ENCODE measurements at regions not wholly inside any gene's neighbourhood (a gene's known extent, or its start where the extent isn't known, plus 50 kb on each side); places are given as distances from the start of the nearest gene placed in this dataset.
"Not testable (repeated sequence)": the region's sequence is repeated elsewhere in the genome, so short reads cannot be mapped to it uniquely, and the experiment has no call there.

- Histone ChIP-seq H3K27me3 (no peaks in the 10 kb centered on the region), H3K4me3 (no peak overlapping the region), H3K4me1 (no peaks in the 10 kb centered on the region), H3K36me3 (no peaks in the 10 kb centered on the region), H3K27ac (no peak overlapping the region), H3K9me3 (no peaks in the 10 kb centered on the region)
- DNase-seq, result no peak
- intact Hi-C loops (cut with DNase I; ENCODE audit: low total_unique reads), result no loop called here
- TF ChIP-seq EP300 (IDR thresholded peaks at IDR 0.05) (no peak), CTCF (IDR thresholded peaks at IDR 0.05) (no peak), POLR2A (IDR thresholded peaks at IDR 0.05) (no peak), POLR2AphosphoS5 (IDR thresholded peaks at IDR 0.05) (no peak)
- WGBS, 5 donors, result 88 to 95% (median 93%) methylated on average over 3 of the region's 3 CpGs
Observed at GRCh38 chr2:7866104-7866503, 815.8 kb upstream of the ID2 start.

GRCh38 chr2:7866825-7867224 lies 815.0 kb upstream of the ID2 start:
- no peaks in the 10 kb centered on the region for H3K4me1 ChIP-seq
- no peak for DNase-seq
- H3K4me3 ChIP-seq, result no peak overlapping the region
- 74 to 92% (median 89%) methylated on average over 2 of the region's 2 CpGs for WGBS, 5 donors
- H3K9me3 ChIP-seq, result no peaks in the 10 kb centered on the region
- intact Hi-C loops (cut with DNase I; ENCODE audit: low total_unique reads), result no loop called here
- no peaks in the 10 kb centered on the region for H3K27me3 ChIP-seq
- no peak overlapping the region for H3K27ac ChIP-seq
- no peaks in the 10 kb centered on the region for H3K36me3 ChIP-seq
- TF ChIP-seq EP300 (IDR thresholded peaks at IDR 0.05) (no peak), CTCF (IDR thresholded peaks at IDR 0.05) (no peak), POLR2AphosphoS5 (IDR thresholded peaks at IDR 0.05) (no peak), POLR2A (IDR thresholded peaks at IDR 0.05) (no peak)

GRCh38 chr2:7867867-7868266 lies 814.0 kb upstream of the ID2 start:
- no peaks in the 10 kb centered on the region for H3K9me3 ChIP-seq
- 38 to 65% (median 60%) methylated on average over 2 of the region's 2 CpGs for WGBS, 5 donors
- H3K27me3 ChIP-seq, result no peaks in the 10 kb centered on the region
- H3K36me3 ChIP-seq, result no peaks in the 10 kb centered on the region
- intact Hi-C loops (cut with DNase I; ENCODE audit: low total_unique reads), result no loop called here
- TF ChIP-seq POLR2A (IDR thresholded peaks at IDR 0.05), result no peak
- no peak for TF ChIP-seq POLR2AphosphoS5 (IDR thresholded peaks at IDR 0.05)
- TF ChIP-seq EP300 (IDR thresholded peaks at IDR 0.05), result no peak
- TF ChIP-seq CTCF (IDR thresholded peaks at IDR 0.05), result no peak
- H3K4me1 ChIP-seq, result no peaks in the 10 kb centered on the region
- DNase-seq, result peak in 1 of 2 donors; percentile 35
- no peak overlapping the region for H3K4me3 ChIP-seq
- no peak overlapping the region for H3K27ac ChIP-seq

- Histone ChIP-seq H3K4me1 (no peaks in the 10 kb centered on the region), H3K36me3 (no peaks in the 10 kb centered on the region), H3K27ac (no peak overlapping the region), H3K27me3 (no peaks in the 10 kb centered on the region), H3K9me3 (no peaks in the 10 kb centered on the region), H3K4me3 (no peak overlapping the region)
- TF ChIP-seq POLR2A (IDR thresholded peaks at IDR 0.05) (no peak), CTCF (IDR thresholded peaks at IDR 0.05) (no peak), POLR2AphosphoS5 (IDR thresholded peaks at IDR 0.05) (no peak), EP300 (IDR thresholded peaks at IDR 0.05) (no peak)
- WGBS, 5 donors, result 48 to 69% (median 61%) methylated on average over 6 of the region's 6 CpGs
- intact Hi-C loops (cut with DNase I; ENCODE audit: low total_unique reads), result no loop called here
- no peak for DNase-seq
Observed at GRCh38 chr2:7868836-7869235, 813.0 kb upstream of the ID2 start.

- DNase-seq; H3K9me3 ChIP-seq; H3K27ac ChIP-seq; H3K36me3 ChIP-seq; H3K27me3 ChIP-seq; H3K4me3 ChIP-seq; intact Hi-C loops (cut with DNase I; ENCODE audit: low total_unique reads): not testable (repeated sequence)
- H3K4me1 ChIP-seq, result peaks cover 0 to 12% (median 5%) of the 10 kb centered on the region in 4 donors
- WGBS, 5 donors, result 79 to 94% (median 79%) methylated on average over 6 to 8 of the region's 8 CpGs
Observed at GRCh38 chr2:7876445-7876844, 805.4 kb upstream of the ID2 start.

GRCh38 chr2:7878266-7878665 lies 803.6 kb upstream of the ID2 start:
- peaks cover 0 to 15% (median 7%) of the 10 kb centered on the region in 4 donors for H3K4me1 ChIP-seq
- H3K9me3 ChIP-seq; H3K36me3 ChIP-seq; H3K27me3 ChIP-seq; H3K4me3 ChIP-seq; H3K27ac ChIP-seq; DNase-seq; intact Hi-C loops (cut with DNase I; ENCODE audit: low total_unique reads): not testable (repeated sequence)
- whole genome bisulfite sequencing, 5 donors, result 92 to 98% (median 96%) methylated on average over 9 to 12 of the region's 12 CpGs
